ENCODE measurements at regions not wholly inside any gene's neighbourhood (a gene's known extent, or its start where the extent isn't known, plus 50 kb on each side); places are given as distances from the start of the nearest gene placed in this dataset.

DNA sequence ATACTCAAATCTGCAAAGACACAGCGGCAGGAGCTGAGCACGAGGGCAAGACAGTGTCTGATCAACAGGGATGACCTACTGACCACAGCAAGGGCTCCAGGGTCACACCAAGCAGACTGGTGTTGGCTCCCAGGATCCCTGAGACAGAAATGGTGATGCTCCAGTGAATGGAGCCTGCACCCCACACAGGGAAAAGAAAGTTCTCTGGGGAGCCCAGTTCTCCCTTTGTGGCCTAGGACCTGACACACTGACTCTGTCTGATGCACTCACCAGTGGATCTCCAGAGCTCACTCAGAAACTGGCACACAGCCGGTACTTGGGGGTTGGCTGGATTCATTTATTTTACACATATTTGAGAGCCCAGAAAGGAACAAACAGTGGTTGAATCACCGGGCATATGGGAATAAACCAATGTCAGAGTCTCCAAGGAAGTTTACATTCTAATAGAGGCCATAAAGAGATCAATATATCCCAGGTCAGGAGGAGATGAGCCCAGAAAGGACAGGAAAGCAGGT is 215.6 kb upstream of the ARL4C start:
- TF ChIP-seq CTCF (IDR thresholded peaks at IDR 0.05) (no peak), POLR2A (IDR thresholded peaks at IDR 0.05) (no peak)

Data from heart left ventricle (tissue), 13 donors.